Keratinocyte (primary cell): ENCODE measurements at regions not wholly inside any gene's neighbourhood (a gene's known extent, or its start where the extent isn't known, plus 50 kb on each side); places are given as distances from the start of the nearest gene placed in this dataset.

Experiments used
- DNase-seq: peaks from one replicate; pipeline ENCODE4 v3.0.0-alpha.2; 2011; ENCODE audit warnings: low read depth, missing footprints, low spot score
- FAIRE-seq: peaks from 2 replicates; lab custom pipeline; 2011; peaks lifted over from hg19 to GRCh38; lab: Jason Lieb, UNC
- H2AFZ ChIP-seq: 2 replicates; pipeline ENCODE4 v1.6.0; 2012; ENCODE audit warnings: low read length, control low read depth, inconsistent platforms; ENCODE audit not compliant: control insufficient read depth
- H3K27ac ChIP-seq: 2 replicates; pipeline ENCODE4 v1.5.1; 2011; ENCODE audit warnings: low read length; ENCODE audit not compliant: control insufficient read depth, insufficient read depth
- H3K27me3 ChIP-seq: 3 replicates; pipeline ENCODE4 v1.6.0; 2011; ENCODE audit warnings: low read length; ENCODE audit not compliant: control insufficient read depth, insufficient read depth; ENCODE audit errors: extremely low read depth
- H3K36me3 ChIP-seq, 2 experiments: 2 replicates in 1 of 2; 3 replicates in 1 of 2; pipeline ENCODE4 v1.5.1; 2011; ENCODE audit warnings: low read length in 2 of 2, mild to moderate bottlenecking in 1 of 2; ENCODE audit not compliant: control insufficient read depth in 2 of 2, insufficient read depth in 2 of 2; ENCODE audit errors: extremely low read depth in 1 of 2
- H3K4me1 ChIP-seq: 3 replicates; pipeline ENCODE4 v1.5.1; 2011; ENCODE audit warnings: low read length; ENCODE audit not compliant: control insufficient read depth, insufficient read depth; ENCODE audit errors: extremely low read depth
- H3K4me2 ChIP-seq: 3 replicates; pipeline ENCODE4 v1.6.0; 2011; ENCODE audit warnings: low read depth, low read length; ENCODE audit not compliant: control insufficient read depth, insufficient read depth; ENCODE audit errors: extremely low read depth
- H3K4me3 ChIP-seq, 3 experiments: fragments of 200-600 bp in 1 of 3; sonication (generic) in 1 of 3; 2 replicates in 2 of 3; 3 replicates in 1 of 3; pipeline ENCODE4 v1.5.1; 2011 to 2016; ENCODE audit warnings: low read length in 3 of 3, mild to moderate bottlenecking in 3 of 3, control low read depth in 2 of 3, inconsistent platforms in 1 of 3, low read depth in 1 of 3, mixed read lengths in 1 of 3, mixed run types in 1 of 3, moderate library complexity in 1 of 3; ENCODE audit not compliant: control insufficient read depth in 2 of 3, insufficient read depth in 2 of 3; ENCODE audit errors: extremely low read depth in 1 of 3
- H3K79me2 ChIP-seq: 2 replicates; pipeline ENCODE4 v1.6.0; 2012; ENCODE audit warnings: low read length; ENCODE audit not compliant: control insufficient read depth, insufficient read depth
- H3K9ac ChIP-seq: 3 replicates; pipeline ENCODE4 v1.6.0; 2011; ENCODE audit warnings: low read length; ENCODE audit not compliant: control insufficient read depth, insufficient read depth; ENCODE audit errors: extremely low read depth
- H3K9me1 ChIP-seq: 3 replicates; pipeline ENCODE4 v1.6.0; 2011; ENCODE audit warnings: low read length; ENCODE audit not compliant: control insufficient read depth, insufficient read depth; ENCODE audit errors: extremely low read depth
- H3K9me3 ChIP-seq: 2 replicates; pipeline ENCODE4 v1.5.1; 2012; ENCODE audit warnings: low read depth, low read length; ENCODE audit not compliant: control insufficient read depth
- H4K20me1 ChIP-seq: 3 replicates; pipeline ENCODE4 v1.6.0; 2011; ENCODE audit warnings: low read length; ENCODE audit not compliant: control insufficient read depth, insufficient read depth; ENCODE audit errors: extremely low read depth
- CTCF ChIP-seq, 3 experiments: IDR thresholded peaks in 1 of 3; conservative IDR thresholded peaks in 1 of 3; optimal IDR thresholded peaks in 1 of 3; 2 replicates in 2 of 3; 3 replicates in 1 of 3; pipeline versions ENCODE3 to v1.5.1; 2011; ENCODE audit warnings: low read length in 3 of 3, mild to moderate bottlenecking in 3 of 3, moderate library complexity in 2 of 3, control low read depth in 1 of 3, inconsistent platforms in 1 of 3; ENCODE audit not compliant: insufficient read depth in 2 of 3; ENCODE audit errors: extremely low read depth in 1 of 3
- EZH2 ChIP-seq: IDR thresholded peaks from one replicate; pipeline ENCODE4 v1.6.1; 2012; ENCODE audit warnings: inconsistent platforms, mild to moderate bottlenecking, low read length, moderate library complexity
- dilution Hi-C: fragments of 300-500 bp; cut with MboI; formaldehyde crosslinking; loops from one replicate; pipeline ENCODE4 v1.7.0; 2020; ENCODE audit warnings: low sequenced_read_pairs; ENCODE audit not compliant: extremely low pct_ligation_motif_present

- Histone ChIP-seq H3K27me3 (no peaks in the 10 kb centered on the region), H3K4me2 (no peak overlapping the region), H3K79me2 (no peaks in the 10 kb centered on the region), H3K4me3 (no peak overlapping the region), H3K4me1 (no peaks in the 10 kb centered on the region), H3K27ac (no peak overlapping the region), H2AFZ (no peak overlapping the region), H3K36me3 (no peaks in the 10 kb centered on the region), H4K20me1 (no peaks in the 10 kb centered on the region), H3K9me1 (no peaks in the 10 kb centered on the region), H3K9ac (no peak overlapping the region), H3K9me3 (no peaks in the 10 kb centered on the region)
- FAIRE-seq (no peak), DNase-seq (no peak)
- TF ChIP-seq CTCF (optimal IDR thresholded peaks at IDR 0.05 in 1 of 3, IDR thresholded peaks at IDR 0.05 in 1 of 3, conservative IDR thresholded peaks at IDR 0.05 in 1 of 3; ENCODE audit: extremely low read depth in 1 of 3, insufficient read depth in 2 of 3, low read length in 3 of 3) (no peak), EZH2 (no peak)
- dilution Hi-C loops = no loop called here
Observed at GRCh38 chr13:78398743-78399410, 204.5 kb downstream of the POU4F1 start.

- DNase-seq = no peak
- no peak for FAIRE-seq
- H3K9me1 ChIP-seq = no peaks in the 10 kb centered on the region
- TF ChIP-seq EZH2 (no peak), CTCF (optimal IDR thresholded peaks at IDR 0.05 in 1 of 3, IDR thresholded peaks at IDR 0.05 in 1 of 3, conservative IDR thresholded peaks at IDR 0.05 in 1 of 3; ENCODE audit: extremely low read depth in 1 of 3, insufficient read depth in 2 of 3, low read length in 3 of 3) (no peak)
- no peaks in the 10 kb centered on the region for H3K79me2 ChIP-seq
- H3K9me3 ChIP-seq = no peaks in the 10 kb centered on the region
- no peaks in the 10 kb centered on the region for H3K4me1 ChIP-seq
- H2AFZ ChIP-seq = no peak overlapping the region
- no peak overlapping the region for H3K27ac ChIP-seq
- H3K36me3 ChIP-seq = no peaks in the 10 kb centered on the region
- no peaks in the 10 kb centered on the region for H4K20me1 ChIP-seq
- dilution Hi-C loops = no loop called here
- no peak overlapping the region for H3K4me2 ChIP-seq
- H3K9ac ChIP-seq = no peak overlapping the region
- no peak overlapping the region for H3K4me3 ChIP-seq
- H3K27me3 ChIP-seq = no peaks in the 10 kb centered on the region
Observed at GRCh38 chr13:78393286-78394142, 209.8 kb downstream of the POU4F1 start.
